GM19328 (cell line): ENCODE measurements at regions not wholly inside any gene's neighbourhood (a gene's known extent, or its start where the extent isn't known, plus 50 kb on each side); places are given as distances from the start of the nearest gene placed in this dataset.
A peak's percentile ranks its signal among the peaks of the same experiment; 100 is the strongest.

Experiments
- ATAC-seq: cut with Tn5 transposase; IDR thresholded peaks from one replicate; pipeline ENCODE4 v1.9.1; 2021; ENCODE audit warnings: mild to moderate bottlenecking, moderate library complexity; ENCODE audit not compliant: unreplicated experiment

DNA sequence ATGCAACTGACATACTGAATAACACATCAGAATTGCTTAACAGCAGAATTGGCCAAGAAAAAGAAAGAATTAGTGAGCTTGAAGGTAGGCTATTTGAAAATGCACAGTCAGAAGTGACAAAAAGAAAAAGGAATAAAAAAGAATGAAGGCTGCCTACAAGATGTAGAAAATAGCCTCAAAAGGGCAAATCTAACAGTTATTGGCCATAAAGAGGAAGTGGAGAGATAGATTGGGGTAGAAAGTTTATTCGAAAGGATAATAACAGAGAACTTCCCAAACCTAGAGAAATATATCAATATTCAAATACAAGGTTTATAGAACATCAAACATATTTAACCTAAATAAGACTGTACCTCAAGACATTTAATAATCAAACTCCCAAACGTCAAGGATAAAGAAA, 67.5 kb downstream of the ATP6V1G3 start:
- no peak for ATAC-seq

GRCh38 chr1:198472119-198472518, 68.4 kb downstream of the ATP6V1G3 start:
- ATAC-seq = no peak

GRCh38 chr1:198467907-198468306, 72.6 kb downstream of the ATP6V1G3 start:
- no peak for ATAC-seq

- ATAC-seq = no peak
Observed at GRCh38 chr1:198467342-198467741, 73.1 kb downstream of the ATP6V1G3 start.

DNA sequence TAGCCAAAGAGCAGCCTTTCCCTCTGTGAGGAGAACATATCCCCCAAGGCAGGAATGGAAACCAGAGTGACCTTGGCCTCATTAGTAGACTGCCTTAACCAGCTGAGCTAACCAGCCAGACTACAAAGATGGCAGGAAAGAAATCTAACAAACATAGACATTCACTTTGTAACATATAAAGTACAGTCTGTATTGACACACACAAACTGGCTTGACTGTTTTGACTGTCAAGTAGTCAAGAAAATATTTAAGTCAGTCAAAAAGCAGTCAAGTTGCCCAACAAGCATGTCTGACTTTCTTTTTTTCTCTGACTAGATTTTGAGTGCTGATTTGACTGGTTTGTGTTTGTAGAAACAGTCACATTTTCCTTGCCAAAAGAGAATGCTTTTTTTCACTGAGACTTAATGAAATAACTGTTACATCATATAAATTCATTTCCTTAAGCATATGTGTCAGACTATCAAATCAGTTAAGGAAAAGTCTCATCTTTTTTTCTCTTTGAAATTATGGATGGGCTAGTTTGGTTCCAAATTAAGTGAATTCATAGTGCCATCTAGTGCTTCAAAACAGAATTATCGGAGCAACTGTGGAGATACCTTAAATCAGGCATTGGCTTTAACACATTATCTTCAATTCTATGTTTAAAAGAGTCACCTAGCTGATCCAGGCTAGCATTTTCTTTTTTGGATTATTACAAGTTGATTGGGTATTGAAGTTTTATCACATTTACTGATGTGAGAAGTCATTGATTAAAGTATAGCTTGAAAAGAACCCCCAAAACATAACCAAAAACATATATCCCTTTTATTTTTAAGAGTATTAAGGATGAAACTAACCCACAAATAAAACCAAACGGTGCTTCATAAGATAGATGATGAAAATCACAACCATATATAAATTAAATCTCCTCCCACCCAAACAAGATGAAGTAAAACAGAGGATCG, 75.0 kb downstream of the ATP6V1G3 start:
- peak; percentile 58 for ATAC-seq

DNA sequence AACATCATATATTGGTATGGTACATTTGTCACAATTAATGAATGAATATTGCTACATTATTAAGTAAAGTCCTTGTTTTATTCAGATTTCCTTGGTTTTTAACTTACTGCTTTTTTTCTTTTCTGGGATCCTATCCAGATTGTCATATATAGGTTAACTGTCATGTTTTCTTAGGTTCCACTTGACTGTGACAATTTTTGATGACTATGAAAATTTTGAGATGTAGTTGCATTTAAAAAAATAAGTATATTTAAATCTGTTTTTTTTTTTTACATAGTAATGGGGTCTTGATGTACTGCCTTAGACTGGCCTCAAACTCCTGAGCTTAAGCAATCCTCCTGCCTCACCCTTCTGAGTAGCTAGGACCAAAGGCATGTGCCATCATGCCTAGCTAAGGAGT, 76.8 kb downstream of the ATP6V1G3 start:
- ATAC-seq = no peak

GRCh38 chr1:198462365-198463019, 78.0 kb downstream of the ATP6V1G3 start:
- ATAC-seq = no peak

DNA sequence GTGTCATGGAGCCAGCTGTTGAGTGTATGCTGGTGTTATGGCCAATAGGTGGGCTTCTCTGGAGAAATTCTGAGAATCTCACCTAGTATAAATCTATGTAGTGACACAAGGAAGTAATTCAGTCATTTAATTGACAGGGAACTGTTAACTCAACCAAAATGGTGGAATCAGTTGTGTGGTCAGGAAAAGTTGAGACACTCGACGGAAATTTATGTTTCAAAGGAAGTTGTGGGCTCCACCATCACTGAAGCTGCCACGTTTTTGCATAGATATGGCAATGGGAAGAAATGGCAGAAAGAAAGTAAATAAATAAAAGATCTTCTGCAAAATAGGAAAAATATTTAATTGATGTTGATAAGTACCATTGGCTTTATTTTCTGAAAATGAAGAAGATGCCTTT, 84.5 kb downstream of the ATP6V1G3 start:
- ATAC-seq = no peak

- no peak for ATAC-seq
Observed at GRCh38 chr1:198449727-198450433, 90.6 kb downstream of the ATP6V1G3 start.

DNA sequence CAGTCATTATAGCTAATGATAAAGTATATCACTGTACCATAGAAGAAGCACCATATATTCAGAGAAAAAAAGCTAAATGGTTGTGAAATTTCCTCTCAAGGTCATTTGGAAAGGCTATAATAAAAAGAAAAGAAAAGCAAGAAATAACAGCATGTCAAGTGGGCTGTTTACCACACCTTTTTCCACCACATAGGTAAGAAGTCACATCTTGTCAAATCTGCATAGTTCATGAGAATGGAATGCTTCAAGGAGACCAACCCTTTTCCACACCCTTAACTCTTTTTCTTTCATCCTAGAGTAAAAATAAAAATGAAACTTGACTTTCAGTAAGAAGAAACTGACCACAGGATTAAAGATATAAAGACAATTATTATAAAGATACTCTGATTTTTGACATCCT, 91.2 kb downstream of the ATP6V1G3 start:
- ATAC-seq = no peak

GRCh38 chr1:198447468-198447867, 93.0 kb downstream of the ATP6V1G3 start:
- ATAC-seq = no peak

- no peak for ATAC-seq
Observed at GRCh38 chr1:198445872-198446271, 94.6 kb downstream of the ATP6V1G3 start.

DNA sequence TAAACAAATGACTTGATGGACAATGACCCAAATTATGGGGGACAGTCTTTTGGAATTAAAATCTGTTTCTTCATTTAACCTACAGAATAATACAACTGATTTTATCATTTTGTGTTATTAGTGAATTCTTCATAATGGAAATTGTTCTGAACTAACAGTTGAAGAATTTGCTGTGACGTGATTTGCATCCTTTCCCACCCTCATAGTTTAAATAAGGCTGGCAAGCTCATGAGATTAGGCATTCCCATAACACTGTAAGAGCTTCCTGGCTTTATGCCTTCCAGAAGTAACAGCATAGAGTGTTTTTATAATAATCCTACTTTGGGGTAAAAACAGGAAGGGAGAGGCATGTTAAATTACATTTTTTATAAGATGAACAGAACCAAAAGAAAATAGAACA, 95.7 kb downstream of the ATP6V1G3 start:
- no peak for ATAC-seq

DNA sequence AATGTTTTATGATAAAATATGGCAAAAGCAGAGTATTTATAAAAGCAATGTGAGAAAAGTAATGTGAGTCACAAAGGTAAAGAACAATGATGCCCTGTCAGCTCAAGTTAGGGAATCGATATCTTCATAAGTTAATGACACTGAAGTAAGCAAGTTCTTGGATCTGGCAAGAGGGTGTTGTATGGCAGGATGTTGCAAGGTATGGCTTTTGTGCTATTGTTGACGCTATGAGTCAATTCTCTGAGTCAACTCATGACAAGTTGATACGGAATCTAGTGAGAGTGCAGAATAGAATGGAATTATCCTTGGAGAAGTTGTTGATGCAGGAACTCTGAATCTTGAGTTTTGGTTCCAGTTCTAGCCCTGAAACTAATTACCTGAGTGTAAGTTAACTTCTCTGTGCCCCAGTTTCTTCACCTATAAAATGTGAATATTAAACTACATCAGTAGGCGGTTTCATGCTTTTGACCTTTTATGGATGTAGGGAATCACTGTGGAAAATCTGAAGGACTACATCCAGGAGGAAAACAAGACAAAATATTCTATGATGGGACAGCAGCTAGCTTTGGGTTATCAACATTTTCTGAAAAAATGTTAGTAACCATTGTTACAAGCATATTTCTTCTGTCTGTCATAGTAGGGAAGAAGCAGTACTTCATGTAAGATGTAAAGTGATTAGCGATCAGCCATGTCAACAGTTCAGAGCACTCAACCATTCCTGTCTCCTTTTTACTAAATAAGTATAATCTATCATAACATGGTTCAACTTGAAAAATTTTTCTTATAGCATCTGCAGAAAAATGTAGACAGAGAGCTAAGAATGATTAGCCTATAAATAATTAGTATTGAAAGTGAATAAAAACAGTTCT, 96.9 kb downstream of the ATP6V1G3 start:
- no peak for ATAC-seq

DNA sequence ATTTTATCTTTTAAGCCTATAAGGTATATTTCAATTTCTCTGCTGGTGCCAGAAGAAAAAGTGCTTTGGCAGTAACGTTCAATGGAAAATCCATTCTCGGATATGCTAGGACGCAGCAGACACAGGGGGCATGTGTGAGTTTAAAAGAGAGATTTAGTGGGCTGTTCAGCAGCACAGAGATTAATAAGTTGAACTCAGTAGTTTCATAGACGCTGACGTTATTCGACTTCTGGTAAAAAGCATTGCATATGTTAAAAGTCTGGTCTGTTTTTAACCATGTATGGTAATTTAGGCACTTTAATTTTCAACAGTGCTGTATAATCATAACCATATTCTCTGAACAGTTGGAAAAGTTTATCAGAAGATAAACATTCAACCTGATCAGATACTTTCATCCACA, 99.6 kb downstream of the ATP6V1G3 start:
- ATAC-seq = no peak

DNA sequence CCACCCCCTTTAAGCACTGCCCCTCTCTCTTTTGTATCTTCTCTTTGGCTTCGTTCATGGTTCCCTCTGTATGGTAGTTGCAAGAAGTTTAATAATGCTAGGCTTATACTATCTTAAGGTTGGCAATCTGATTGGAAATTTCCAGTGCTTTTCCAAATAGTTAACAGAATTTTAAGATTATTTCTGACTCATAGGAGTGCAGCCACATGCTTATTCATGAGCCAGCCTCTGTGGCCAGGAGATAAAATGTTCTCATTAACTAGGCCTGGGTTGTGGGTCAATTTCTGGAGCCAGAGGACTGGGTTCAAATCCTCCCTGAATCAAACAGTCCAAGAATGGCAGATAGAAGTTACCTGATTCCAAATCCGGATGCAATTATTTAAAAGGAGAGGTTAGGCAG, 103.1 kb downstream of the ATP6V1G3 start:
- ATAC-seq = no peak

DNA sequence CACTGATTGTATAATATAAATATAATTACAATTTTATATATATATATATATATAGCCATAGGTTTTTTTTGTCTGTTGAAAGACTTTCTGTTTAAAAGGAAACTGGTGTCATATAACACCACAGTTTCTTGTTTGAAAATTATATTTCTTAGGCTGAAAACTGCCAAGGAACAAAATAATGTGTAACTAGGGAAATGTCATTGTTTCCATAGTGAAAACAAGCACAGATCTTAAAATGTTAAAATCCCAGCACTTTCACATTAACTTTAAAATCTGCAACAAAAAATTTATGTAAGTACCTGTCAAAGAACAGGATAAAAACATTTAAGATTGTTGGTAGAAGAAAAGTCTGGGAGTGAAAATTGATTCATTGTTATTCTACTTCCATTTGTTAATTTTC, 104.2 kb downstream of the ATP6V1G3 start:
- no peak for ATAC-seq

- ATAC-seq = no peak
Observed at GRCh38 chr1:198435056-198435455, 105.4 kb downstream of the ATP6V1G3 start.

GRCh38 chr1:198424441-198424840, 116.0 kb downstream of the ATP6V1G3 start:
- no peak for ATAC-seq

DNA sequence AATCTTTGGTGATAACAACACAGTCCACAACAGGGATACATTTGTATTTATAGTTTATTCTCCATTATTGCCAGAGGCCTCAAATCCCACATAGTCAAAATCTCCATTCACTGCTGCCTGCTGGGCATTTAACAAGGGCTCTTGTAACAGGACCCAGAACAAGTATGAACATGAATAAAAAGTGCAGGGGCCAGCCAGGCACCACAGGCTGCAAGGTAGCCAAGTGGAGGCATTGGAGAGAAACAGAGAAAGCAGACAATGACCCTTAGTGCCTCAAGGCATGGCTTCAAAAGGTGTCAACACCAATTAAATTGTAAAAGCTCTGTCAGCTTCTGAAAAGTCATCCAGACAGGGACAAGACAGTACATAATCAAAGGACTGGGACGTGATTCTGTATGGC, 116.8 kb downstream of the ATP6V1G3 start:
- no peak for ATAC-seq

DNA sequence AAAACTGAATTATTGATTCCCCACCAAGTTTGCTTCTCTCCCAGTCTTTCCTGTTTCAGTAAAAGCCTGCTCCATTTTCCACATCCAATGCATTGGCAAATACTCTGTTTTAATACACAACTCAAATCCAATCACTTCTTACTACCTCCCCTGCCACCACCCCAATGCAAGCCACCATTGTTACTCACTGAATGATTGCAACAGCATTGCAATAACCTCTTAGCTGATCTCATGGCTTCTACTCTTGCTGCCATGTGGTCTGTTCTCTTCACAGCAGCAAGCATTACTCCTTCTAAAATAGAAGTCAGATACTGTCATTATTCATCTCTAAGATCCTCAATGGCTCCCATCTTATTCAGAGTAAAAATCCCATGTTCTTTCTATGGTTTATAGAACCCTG, 123.4 kb downstream of the ATP6V1G3 start:
- no peak for ATAC-seq
